K562 (cell line): ENCODE measurements at regions not wholly inside any gene's neighbourhood (a gene's known extent, or its start where the extent isn't known, plus 50 kb on each side); places are given as distances from the start of the nearest gene placed in this dataset.

Experiments used
- ATAC-seq: fragments of 200-7000 bp; cut with Tn5 transposase; 3 replicates; pipeline ENCODE4 v1.9.1; 2020; ENCODE audit warnings: moderate library complexity
- BruUV-seq: library from RNA; stranded (reverse); fragments of 400-500 nt; replicated peaks from 2 replicates; lab custom pipeline; 2021; lab: Mats Ljungman, UMichigan
- CTCF ChIA-PET: fragments of 300-600 bp; formaldehyde crosslinking; extraction: SDS; loops from one replicate; lab custom pipeline; 2021; ENCODE audit warnings: low intra/inter-chr PET ratio; lab: Yijun Ruan, JAX
- POLR2A ChIA-PET: fragments of 300-600, 350-650 bp; sonication (Branson Sonifier 250); formaldehyde crosslinking; extraction: SDS; loops from one replicate; lab custom pipeline; 2021; ENCODE audit warnings: antibody characterized with exemption, inconsistent platforms; lab: Yijun Ruan, JAX
- DNase-seq, 4 experiments: peaks; one replicate each; pipeline versions ENCODE4 v3.0.0 to v3.0.0-alpha.2; 2011 to 2018; ENCODE audit warnings: low spot score in 3 of 4, mixed read lengths in 3 of 4; ENCODE audit errors: extremely low read depth in 1 of 4
- FAIRE-seq: peaks from 2 replicates; lab custom pipeline; 2011; peaks lifted over from hg19 to GRCh38; lab: Jason Lieb, UNC
- H2AFZ ChIP-seq: 2 replicates; pipeline ENCODE4 v1.6.0; 2011; ENCODE audit warnings: low read depth, low read length, control low read depth, inconsistent platforms
- H3K27ac ChIP-seq: fragments of 200-600 bp; 3 replicates; pipeline ENCODE4 v1.8.0; 2011; ENCODE audit warnings: low read depth, mild to moderate bottlenecking, control low read depth, inconsistent platforms, low read length, moderate library complexity, mixed read lengths; ENCODE audit errors: extremely low read depth
- H3K27me3 ChIP-seq, 2 experiments: fragments of 300-600 bp in 1 of 2; 2 replicates in 1 of 2; 3 replicates in 1 of 2; pipeline versions ENCODE4 v1.6.0 to v1.8.0; 2011; ENCODE audit warnings: inconsistent platforms in 2 of 2, low read length in 2 of 2, mild to moderate bottlenecking in 1 of 2, mixed read lengths in 1 of 2, moderate library complexity in 1 of 2; ENCODE audit not compliant: control insufficient read depth in 2 of 2, insufficient read depth in 2 of 2
- H3K36me3 ChIP-seq: fragments of 300-600 bp; 3 replicates; pipeline ENCODE4 v1.8.0; 2011; ENCODE audit warnings: mild to moderate bottlenecking, low read length, inconsistent platforms; ENCODE audit not compliant: control insufficient read depth, insufficient read depth
- H3K4me1 ChIP-seq, 2 experiments: fragments of 200-600 bp in 1 of 2; replicated peaks in 1 of 2; 2 replicates in 1 of 2; 3 replicates in 1 of 2; pipeline versions ENCODE4 v1.5.1 to v1.8.0; 2011; ENCODE audit warnings: inconsistent platforms in 2 of 2, low read length in 2 of 2, mild to moderate bottlenecking in 1 of 2, mixed read lengths in 1 of 2, moderate library complexity in 1 of 2; ENCODE audit not compliant: control insufficient read depth in 2 of 2, insufficient read depth in 2 of 2
- H3K4me2 ChIP-seq: 2 replicates; pipeline ENCODE4 v1.6.1; 2011; ENCODE audit warnings: low read length, control low read depth, inconsistent platforms, mixed read lengths; ENCODE audit not compliant: insufficient read depth
- H3K4me3 ChIP-seq: fragments of 200-600 bp; sonication (generic), shearing (Covaris generic); 2 replicates; pipeline ENCODE4 v1.5.1; 2016; ENCODE audit warnings: control low read depth, inconsistent platforms
- H3K79me2 ChIP-seq: fragments of 200-600 bp; 3 replicates; pipeline ENCODE4 v1.8.0; 2011; ENCODE audit warnings: low read length, inconsistent platforms; ENCODE audit not compliant: control insufficient read depth, insufficient read depth
- H3K9ac ChIP-seq, 2 experiments: 2 replicates each; pipeline versions ENCODE4 v1.6.0 to v1.6.1; 2011; ENCODE audit warnings: low read depth in 2 of 2, low read length in 2 of 2, control low read depth in 1 of 2, inconsistent platforms in 1 of 2, mild to moderate bottlenecking in 1 of 2, mixed read lengths in 1 of 2; ENCODE audit not compliant: insufficient read depth in 1 of 2
- H3K9me1 ChIP-seq: one replicate; pipeline ENCODE4 v1.6.0; 2011; ENCODE audit warnings: inconsistent platforms, mild to moderate bottlenecking, low read length, moderate library complexity; ENCODE audit not compliant: control insufficient read depth, insufficient read depth
- H3K9me3 ChIP-seq: replicated peaks from 2 replicates; pipeline ENCODE4 v1.5.1; 2011; ENCODE audit warnings: low read depth, low read length, inconsistent platforms; ENCODE audit not compliant: control insufficient read depth, insufficient read depth
- H4K20me1 ChIP-seq: replicated peaks from 2 replicates; pipeline ENCODE4 v1.6.1; 2011; ENCODE audit warnings: low read length, inconsistent platforms, mixed read lengths; ENCODE audit not compliant: control insufficient read depth, insufficient read depth
- BRF1 ChIP-seq: IDR thresholded peaks from 3 replicates; pipeline ENCODE4 v1.6.1; 2011; ENCODE audit warnings: borderline replicate concordance, mild to moderate bottlenecking; ENCODE audit not compliant: insufficient read length; ENCODE audit errors: extremely low read depth
- ERF ChIP-seq: fragments of 450-650 bp; formaldehyde crosslinking; IDR thresholded peaks from 2 replicates; pipeline ENCODE4 v1.4.0; 2020; ENCODE audit warnings: mild to moderate bottlenecking, mixed read lengths
- GTF2E2 ChIP-seq: fragments of 200-800 bp; sonication (Bioruptor generic); IDR thresholded peaks from 2 replicates; pipeline ENCODE4 v1.6.1; 2016; ENCODE audit warnings: missing genetic modification characterization, missing compliant biosample characterization
- HDAC3 ChIP-seq: fragments of 450-650 bp; IDR thresholded peaks from 2 replicates; pipeline ENCODE4 v1.6.1; 2018; ENCODE audit warnings: borderline replicate concordance, mild to moderate bottlenecking, moderate library complexity; ENCODE audit not compliant: partially characterized antibody
- THRA ChIP-seq: fragments of 450-650 bp; IDR thresholded peaks from 2 replicates; pipeline ENCODE4 v1.6.1; 2017; ENCODE audit warnings: mild to moderate bottlenecking, moderate library complexity
- TRIM24 ChIP-seq, 2 experiments: fragments of 450-650 bp; IDR thresholded peaks; 2 replicates each; pipeline ENCODE4 v1.6.1; 2016
- WGBS: fragments of 100-300 bp; shearing (Covaris generic); methylation state at CpG from one replicate; pipeline ENCODE4 v1.1.6; 2016; ENCODE audit warnings: low coverage, mixed read lengths; ENCODE audit not compliant: insufficient coverage; ENCODE audit errors: missing lambda C conversion rate; 5-methylcytosine and 5-hydroxymethylcytosine counted together
- in situ Hi-C: fragments of 300-500 bp; cut with MboI; formaldehyde crosslinking; loops from 4 replicates; pipeline ENCODE4 v1.15.0; 2018; ENCODE audit warnings: inconsistent platforms, mixed read lengths
- intact Hi-C: fragments of 100-400 bp; cut with micrococcal nuclease; formaldehyde crosslinking; loops from 2 replicates; pipeline ENCODE4 v1.14.2; 2022
- TF ChIP-seq, protein P1 (sequence below): fragments of 250-450 bp; sonication (Bioruptor Pico); IDR thresholded peaks from 2 replicates; pipeline ENCODE4 v1.4.0; 2020
- TF ChIP-seq, protein P2 (sequence below): fragments of 450-650 bp; IDR thresholded peaks from 2 replicates; pipeline ENCODE4 v1.6.1; 2017; ENCODE audit warnings: antibody characterized with exemption, mild to moderate bottlenecking

DNA sequence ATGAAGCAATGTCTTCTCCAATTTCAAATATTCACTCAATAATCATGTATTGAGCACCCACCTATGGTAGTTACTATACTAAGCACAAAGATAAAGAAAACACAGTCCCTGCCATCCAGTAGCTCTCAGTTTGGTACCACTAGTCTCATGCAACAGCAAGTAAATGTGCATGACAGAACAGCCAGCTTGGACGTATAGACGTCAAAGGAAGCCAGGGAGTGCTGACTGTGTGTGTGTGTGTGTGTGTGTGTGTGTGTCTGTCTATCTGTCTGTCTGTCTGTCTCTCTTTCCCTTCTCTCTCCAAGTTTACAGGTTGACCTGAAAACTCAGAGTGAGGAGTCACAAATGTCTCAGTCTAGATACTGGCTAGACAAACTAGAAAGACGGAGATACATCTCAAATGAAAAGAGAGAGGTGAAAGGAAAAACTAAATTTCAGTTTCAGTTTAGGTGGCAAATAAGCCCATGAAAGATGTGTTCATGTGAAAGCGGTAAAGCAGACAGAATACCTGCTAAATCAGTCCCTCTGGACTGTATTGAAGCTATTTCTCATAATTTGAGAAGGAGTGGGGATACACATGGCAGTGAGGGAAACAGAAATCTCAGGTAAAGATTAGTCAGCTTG is 141.1 kb upstream of the PTPRG start:
- WGBS, result 0% methylated on average over 4 of the region's 4 CpGs
- DNase-seq (no peak), FAIRE-seq (no peak), ATAC-seq (no peak)
- in situ Hi-C loops, result no loop called here
- H3K36me3 ChIP-seq, result no peaks in the 10 kb centered on the region
- POLR2A ChIA-PET, result no interaction called here
- CTCF ChIA-PET, result no interaction called here
- TF ChIP-seq HDAC3 (no peak), BRF1 (no peak), ERF (CRISPR knock-in tag) (no peak), TRIM24 (IDR thresholded peaks at IDR 0.05) (no peak), GTF2E2 (tag) (no peak), THRA (no peak)
- TF ChIP-seq, protein P1, sequence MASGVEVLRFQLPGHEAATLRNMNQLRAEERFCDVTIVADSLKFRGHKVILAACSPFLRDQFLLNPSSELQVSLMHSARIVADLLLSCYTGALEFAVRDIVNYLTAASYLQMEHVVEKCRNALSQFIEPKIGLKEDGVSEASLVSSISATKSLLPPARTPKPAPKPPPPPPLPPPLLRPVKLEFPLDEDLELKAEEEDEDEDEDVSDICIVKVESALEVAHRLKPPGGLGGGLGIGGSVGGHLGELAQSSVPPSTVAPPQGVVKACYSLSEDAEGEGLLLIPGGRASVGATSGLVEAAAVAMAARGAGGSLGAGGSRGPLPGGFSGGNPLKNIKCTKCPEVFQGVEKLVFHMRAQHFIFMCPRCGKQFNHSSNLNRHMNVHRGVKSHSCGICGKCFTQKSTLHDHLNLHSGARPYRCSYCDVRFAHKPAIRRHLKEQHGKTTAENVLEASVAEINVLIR, result no peak
- TF ChIP-seq, protein P2, sequence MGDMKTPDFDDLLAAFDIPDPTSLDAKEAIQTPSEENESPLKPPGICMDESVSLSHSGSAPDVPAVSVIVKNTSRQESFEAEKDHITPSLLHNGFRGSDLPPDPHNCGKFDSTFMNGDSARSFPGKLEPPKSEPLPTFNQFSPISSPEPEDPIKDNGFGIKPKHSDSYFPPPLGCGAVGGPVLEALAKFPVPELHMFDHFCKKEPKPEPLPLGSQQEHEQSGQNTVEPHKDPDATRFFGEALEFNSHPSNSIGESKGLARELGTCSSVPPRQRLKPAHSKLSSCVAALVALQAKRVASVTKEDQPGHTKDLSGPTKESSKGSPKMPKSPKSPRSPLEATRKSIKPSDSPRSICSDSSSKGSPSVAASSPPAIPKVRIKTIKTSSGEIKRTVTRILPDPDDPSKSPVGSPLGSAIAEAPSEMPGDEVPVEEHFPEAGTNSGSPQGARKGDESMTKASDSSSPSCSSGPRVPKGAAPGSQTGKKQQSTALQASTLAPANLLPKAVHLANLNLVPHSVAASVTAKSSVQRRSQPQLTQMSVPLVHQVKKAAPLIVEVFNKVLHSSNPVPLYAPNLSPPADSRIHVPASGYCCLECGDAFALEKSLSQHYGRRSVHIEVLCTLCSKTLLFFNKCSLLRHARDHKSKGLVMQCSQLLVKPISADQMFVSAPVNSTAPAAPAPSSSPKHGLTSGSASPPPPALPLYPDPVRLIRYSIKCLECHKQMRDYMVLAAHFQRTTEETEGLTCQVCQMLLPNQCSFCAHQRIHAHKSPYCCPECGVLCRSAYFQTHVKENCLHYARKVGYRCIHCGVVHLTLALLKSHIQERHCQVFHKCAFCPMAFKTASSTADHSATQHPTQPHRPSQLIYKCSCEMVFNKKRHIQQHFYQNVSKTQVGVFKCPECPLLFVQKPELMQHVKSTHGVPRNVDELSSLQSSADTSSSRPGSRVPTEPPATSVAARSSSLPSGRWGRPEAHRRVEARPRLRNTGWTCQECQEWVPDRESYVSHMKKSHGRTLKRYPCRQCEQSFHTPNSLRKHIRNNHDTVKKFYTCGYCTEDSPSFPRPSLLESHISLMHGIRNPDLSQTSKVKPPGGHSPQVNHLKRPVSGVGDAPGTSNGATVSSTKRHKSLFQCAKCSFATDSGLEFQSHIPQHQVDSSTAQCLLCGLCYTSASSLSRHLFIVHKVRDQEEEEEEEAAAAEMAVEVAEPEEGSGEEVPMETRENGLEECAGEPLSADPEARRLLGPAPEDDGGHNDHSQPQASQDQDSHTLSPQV, result no peak
- no peak overlapping the region for H2AFZ ChIP-seq
- no TSS peak for BruUV-seq
- H3K27ac ChIP-seq, result no peak overlapping the region
- H3K4me3 ChIP-seq, result no peak overlapping the region
- no peaks in the 10 kb centered on the region for H4K20me1 ChIP-seq
- no peak overlapping the region for H3K9ac ChIP-seq
- H3K9me1 ChIP-seq, result no peaks in the 10 kb centered on the region
- no peaks in the 10 kb centered on the region for H3K79me2 ChIP-seq
- H3K27me3 ChIP-seq, result no peaks in the 10 kb centered on the region
- intact Hi-C loops, result no loop called here
- no peak overlapping the region for H3K4me2 ChIP-seq
- H3K9me3 ChIP-seq, result no peaks in the 10 kb centered on the region
- H3K4me1 ChIP-seq, result no peaks in the 10 kb centered on the region
